ENCODE measurements at regions not wholly inside any gene's neighbourhood (a gene's known extent, or its start where the extent isn't known, plus 50 kb on each side); places are given as distances from the start of the nearest gene placed in this dataset.

GRCh38 chr12:17470460-17470859 lies 619.5 kb downstream of the RERGL start:
- in situ Hi-C loops (cut with HindIII; ENCODE audit: low pct_unique_long_range_greater_than_20kb, low sequenced_read_pairs) (no loop called here), intact Hi-C loops (cut with micrococcal nuclease; ENCODE audit: unreplicated experiment) (no loop called here)
- ChIA-PET POLR2A (no interaction called here), CTCF (no interaction called here)
- no peak for DNase-seq (ENCODE audit: low read depth, low spot score)
- BruUV-seq (replicated peaks) = no TSS peak
- H3K4me3 ChIP-seq (ENCODE audit: low read depth in 2 of 2, low read length in 2 of 2) = no peak overlapping the region
- H3K4me1 ChIP-seq (ENCODE audit: control insufficient read depth, insufficient read depth, low read length) = no peaks in the 10 kb centered on the region
- no peak overlapping the region for H3K27ac ChIP-seq (ENCODE audit: low read length)
- no peaks in the 10 kb centered on the region for H3K36me3 ChIP-seq (ENCODE audit: control insufficient read depth, insufficient read depth, low read length)
- no peak for ATAC-seq
- no peaks in the 10 kb centered on the region for H3K27me3 ChIP-seq (ENCODE audit: control insufficient read depth, insufficient read depth, low read length)
- TF ChIP-seq TCF7L2 (IDR thresholded peaks at IDR 0.05; ENCODE audit: low read depth, low read length) (no peak), POLR2AphosphoS5 (IDR thresholded peaks at IDR 0.05; ENCODE audit: low read depth, low read length) (no peak), SIN3A (IDR thresholded peaks at IDR 0.05; ENCODE audit: borderline replicate concordance, insufficient read depth, low read depth, low read length) (no peak)
- TF ChIP-seq, protein P1, sequence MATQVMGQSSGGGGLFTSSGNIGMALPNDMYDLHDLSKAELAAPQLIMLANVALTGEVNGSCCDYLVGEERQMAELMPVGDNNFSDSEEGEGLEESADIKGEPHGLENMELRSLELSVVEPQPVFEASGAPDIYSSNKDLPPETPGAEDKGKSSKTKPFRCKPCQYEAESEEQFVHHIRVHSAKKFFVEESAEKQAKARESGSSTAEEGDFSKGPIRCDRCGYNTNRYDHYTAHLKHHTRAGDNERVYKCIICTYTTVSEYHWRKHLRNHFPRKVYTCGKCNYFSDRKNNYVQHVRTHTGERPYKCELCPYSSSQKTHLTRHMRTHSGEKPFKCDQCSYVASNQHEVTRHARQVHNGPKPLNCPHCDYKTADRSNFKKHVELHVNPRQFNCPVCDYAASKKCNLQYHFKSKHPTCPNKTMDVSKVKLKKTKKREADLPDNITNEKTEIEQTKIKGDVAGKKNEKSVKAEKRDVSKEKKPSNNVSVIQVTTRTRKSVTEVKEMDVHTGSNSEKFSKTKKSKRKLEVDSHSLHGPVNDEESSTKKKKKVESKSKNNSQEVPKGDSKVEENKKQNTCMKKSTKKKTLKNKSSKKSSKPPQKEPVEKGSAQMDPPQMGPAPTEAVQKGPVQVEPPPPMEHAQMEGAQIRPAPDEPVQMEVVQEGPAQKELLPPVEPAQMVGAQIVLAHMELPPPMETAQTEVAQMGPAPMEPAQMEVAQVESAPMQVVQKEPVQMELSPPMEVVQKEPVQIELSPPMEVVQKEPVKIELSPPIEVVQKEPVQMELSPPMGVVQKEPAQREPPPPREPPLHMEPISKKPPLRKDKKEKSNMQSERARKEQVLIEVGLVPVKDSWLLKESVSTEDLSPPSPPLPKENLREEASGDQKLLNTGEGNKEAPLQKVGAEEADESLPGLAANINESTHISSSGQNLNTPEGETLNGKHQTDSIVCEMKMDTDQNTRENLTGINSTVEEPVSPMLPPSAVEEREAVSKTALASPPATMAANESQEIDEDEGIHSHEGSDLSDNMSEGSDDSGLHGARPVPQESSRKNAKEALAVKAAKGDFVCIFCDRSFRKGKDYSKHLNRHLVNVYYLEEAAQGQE (IDR thresholded peaks at IDR 0.05; ENCODE audit: insufficient read depth in 1 of 2, low read depth in 2 of 2, low read length in 1 of 2) = no peak
- TF ChIP-seq, protein P2, sequence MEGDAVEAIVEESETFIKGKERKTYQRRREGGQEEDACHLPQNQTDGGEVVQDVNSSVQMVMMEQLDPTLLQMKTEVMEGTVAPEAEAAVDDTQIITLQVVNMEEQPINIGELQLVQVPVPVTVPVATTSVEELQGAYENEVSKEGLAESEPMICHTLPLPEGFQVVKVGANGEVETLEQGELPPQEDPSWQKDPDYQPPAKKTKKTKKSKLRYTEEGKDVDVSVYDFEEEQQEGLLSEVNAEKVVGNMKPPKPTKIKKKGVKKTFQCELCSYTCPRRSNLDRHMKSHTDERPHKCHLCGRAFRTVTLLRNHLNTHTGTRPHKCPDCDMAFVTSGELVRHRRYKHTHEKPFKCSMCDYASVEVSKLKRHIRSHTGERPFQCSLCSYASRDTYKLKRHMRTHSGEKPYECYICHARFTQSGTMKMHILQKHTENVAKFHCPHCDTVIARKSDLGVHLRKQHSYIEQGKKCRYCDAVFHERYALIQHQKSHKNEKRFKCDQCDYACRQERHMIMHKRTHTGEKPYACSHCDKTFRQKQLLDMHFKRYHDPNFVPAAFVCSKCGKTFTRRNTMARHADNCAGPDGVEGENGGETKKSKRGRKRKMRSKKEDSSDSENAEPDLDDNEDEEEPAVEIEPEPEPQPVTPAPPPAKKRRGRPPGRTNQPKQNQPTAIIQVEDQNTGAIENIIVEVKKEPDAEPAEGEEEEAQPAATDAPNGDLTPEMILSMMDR (IDR thresholded peaks at IDR 0.05) = no peak
- H3K9me3 ChIP-seq (ENCODE audit: control insufficient read depth, insufficient read depth, low read depth, low read length) = no peaks in the 10 kb centered on the region

DNA sequence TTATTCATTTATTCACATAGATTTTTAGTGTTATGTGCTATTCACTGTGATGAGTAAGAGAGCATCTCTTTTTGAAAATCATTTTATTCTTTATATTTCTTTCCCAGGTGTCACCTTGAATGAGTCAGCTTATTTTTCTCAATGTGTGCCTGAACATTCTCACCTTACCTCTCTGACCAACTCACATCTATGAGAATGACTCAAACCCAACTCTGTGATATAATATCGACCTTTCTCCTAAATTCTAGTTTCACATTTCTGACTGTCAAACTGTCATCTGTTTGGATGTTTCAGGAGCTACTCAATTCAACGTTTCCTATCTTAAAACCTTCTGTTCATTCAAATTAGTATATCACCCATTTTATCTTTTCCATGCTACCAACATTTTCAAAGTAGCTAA lies 630.8 kb downstream of the RERGL start:
- BruUV-seq (replicated peaks) = no TSS peak
- intact Hi-C loops (cut with micrococcal nuclease; ENCODE audit: unreplicated experiment) = no loop called here
- POLR2A ChIA-PET = no interaction called here
- no peaks in the 10 kb centered on the region for H3K4me1 ChIP-seq (ENCODE audit: control insufficient read depth, insufficient read depth, low read length)
- DNase-seq (ENCODE audit: low read depth, low spot score) (no peak), ATAC-seq (no peak)
- CTCF ChIA-PET = no interaction called here
- no peaks in the 10 kb centered on the region for H3K27me3 ChIP-seq (ENCODE audit: control insufficient read depth, insufficient read depth, low read length)
- TF ChIP-seq, protein P2 (IDR thresholded peaks at IDR 0.05) = no peak
- TF ChIP-seq, protein P1 (IDR thresholded peaks at IDR 0.05; ENCODE audit: insufficient read depth in 1 of 2, low read depth in 2 of 2, low read length in 1 of 2) = no peak
- TF ChIP-seq SIN3A (IDR thresholded peaks at IDR 0.05; ENCODE audit: borderline replicate concordance, insufficient read depth, low read depth, low read length) (no peak), POLR2AphosphoS5 (IDR thresholded peaks at IDR 0.05; ENCODE audit: low read depth, low read length) (no peak), TCF7L2 (IDR thresholded peaks at IDR 0.05; ENCODE audit: low read depth, low read length) (no peak)
- H3K4me3 ChIP-seq (ENCODE audit: low read depth in 2 of 2, low read length in 2 of 2) = no peak overlapping the region
- H3K36me3 ChIP-seq (ENCODE audit: control insufficient read depth, insufficient read depth, low read length) = no peaks in the 10 kb centered on the region
- in situ Hi-C loops (cut with HindIII; ENCODE audit: low pct_unique_long_range_greater_than_20kb, low sequenced_read_pairs) = no loop called here
- H3K27ac ChIP-seq (ENCODE audit: low read length) = no peak overlapping the region
- H3K9me3 ChIP-seq (ENCODE audit: control insufficient read depth, insufficient read depth, low read depth, low read length) = no peaks in the 10 kb centered on the region

All from Panc1 (cell line).